Activated T-helper 2 cell treated with anti-CD3 and anti-CD28 coated beads, Interferon-gamma antibody, Interleukin-2, Interleukin-4, amounts not matched to agents 10 μg/mL and 5 μg/mL and 100 μg/mL, durations not matched to agents 14 hours and 24 hours and 36 hours (primary cell): ENCODE measurements at regions not wholly inside any gene's neighbourhood (a gene's known extent, or its start where the extent isn't known, plus 50 kb on each side); places are given as distances from the start of the nearest gene placed in this dataset.

Experiments
- DNase-seq: peaks from one replicate; pipeline ENCODE4 v3.0.0; 2021; ENCODE audit warnings: low spot score
- H3K27ac Mint-ChIP-seq: one replicate; pipeline ENCODE4 v1.8.0; 2021; ENCODE audit warnings: mixed read lengths
- H3K27me3 Mint-ChIP-seq: one replicate; pipeline ENCODE4 v1.8.0; 2021; ENCODE audit warnings: low read depth, mixed read lengths
- H3K36me3 Mint-ChIP-seq: one replicate; pipeline ENCODE4 v1.8.0; 2021; ENCODE audit warnings: low read depth, mixed read lengths
- H3K4me1 Mint-ChIP-seq: one replicate; pipeline ENCODE4 v1.8.0; 2021; ENCODE audit warnings: low read depth, mixed read lengths
- H3K4me3 Mint-ChIP-seq: one replicate; pipeline ENCODE4 v1.8.0; 2021; ENCODE audit warnings: low read depth, mild to moderate bottlenecking, moderate library complexity, mixed read lengths
- H3K9me3 Mint-ChIP-seq: one replicate; pipeline ENCODE4 v1.8.0; 2021; ENCODE audit warnings: mixed read lengths
- intact Hi-C: fragments of 100-400 bp; cut with micrococcal nuclease; formaldehyde crosslinking; loops from one replicate; pipeline ENCODE4 v1.15.1; 2023

GRCh38 chr13:83825676-83826075 lies 56.6 kb downstream of the SLITRK1 start:
- peaks cover 5% of the 10 kb centered on the region for H3K9me3 Mint-ChIP-seq
- no peaks in the 10 kb centered on the region for H3K36me3 Mint-ChIP-seq
- intact Hi-C loops: no loop called here
- no peak overlapping the region for H3K4me3 Mint-ChIP-seq
- no peaks in the 10 kb centered on the region for H3K27me3 Mint-ChIP-seq
- DNase-seq: no peak
- no peak overlapping the region for H3K27ac Mint-ChIP-seq
- no peaks in the 10 kb centered on the region for H3K4me1 Mint-ChIP-seq

- Mint-ChIP-seq H3K27me3 (no peaks in the 10 kb centered on the region), H3K4me3 (no peak overlapping the region), H3K4me1 (no peaks in the 10 kb centered on the region), H3K9me3 (peaks cover 5% of the 10 kb centered on the region), H3K36me3 (no peaks in the 10 kb centered on the region), H3K27ac (no peak overlapping the region)
- intact Hi-C loops: no loop called here
- DNase-seq: no peak
Observed at GRCh38 chr13:83824560-83824959, 57.7 kb downstream of the SLITRK1 start.

- Mint-ChIP-seq H3K4me1 (no peaks in the 10 kb centered on the region), H3K9me3 (peaks cover 5% of the 10 kb centered on the region), H3K27me3 (no peaks in the 10 kb centered on the region), H3K27ac (no peak overlapping the region), H3K36me3 (no peaks in the 10 kb centered on the region), H3K4me3 (no peak overlapping the region)
- DNase-seq: no peak
- intact Hi-C loops: no loop called here
Observed at GRCh38 chr13:83824120-83824519, 58.2 kb downstream of the SLITRK1 start.

GRCh38 chr13:83819611-83820010 lies 62.7 kb downstream of the SLITRK1 start:
- Mint-ChIP-seq H3K27ac (no peak overlapping the region), H3K36me3 (no peaks in the 10 kb centered on the region), H3K9me3 (peaks cover 8% of the 10 kb centered on the region), H3K4me1 (no peaks in the 10 kb centered on the region), H3K4me3 (no peak overlapping the region), H3K27me3 (no peaks in the 10 kb centered on the region)
- intact Hi-C loops: no loop called here
- no peak for DNase-seq

GRCh38 chr13:83819156-83819555 lies 63.1 kb downstream of the SLITRK1 start:
- H3K27me3 Mint-ChIP-seq: no peaks in the 10 kb centered on the region
- intact Hi-C loops: no loop called here
- H3K9me3 Mint-ChIP-seq: peaks cover 8% of the 10 kb centered on the region
- no peaks in the 10 kb centered on the region for H3K4me1 Mint-ChIP-seq
- DNase-seq: no peak
- no peaks in the 10 kb centered on the region for H3K36me3 Mint-ChIP-seq
- no peak overlapping the region for H3K4me3 Mint-ChIP-seq
- no peak overlapping the region for H3K27ac Mint-ChIP-seq

- Mint-ChIP-seq H3K27me3 (no peaks in the 10 kb centered on the region), H3K4me1 (no peaks in the 10 kb centered on the region), H3K9me3 (peaks cover 7% of the 10 kb centered on the region), H3K36me3 (no peaks in the 10 kb centered on the region), H3K4me3 (no peak overlapping the region), H3K27ac (no peak overlapping the region)
- intact Hi-C loops: no loop called here
- no peak for DNase-seq
Observed at GRCh38 chr13:83816081-83816480, 66.2 kb downstream of the SLITRK1 start.

- Mint-ChIP-seq H3K9me3 (peaks cover 7% of the 10 kb centered on the region), H3K36me3 (no peaks in the 10 kb centered on the region), H3K4me1 (no peaks in the 10 kb centered on the region), H3K27ac (no peak overlapping the region), H3K4me3 (no peak overlapping the region), H3K27me3 (no peaks in the 10 kb centered on the region)
- intact Hi-C loops: no loop called here
- DNase-seq: no peak
Observed at GRCh38 chr13:83815598-83815997, 66.7 kb downstream of the SLITRK1 start.

- no peak for DNase-seq
- H3K9me3 Mint-ChIP-seq: peaks cover 3% of the 10 kb centered on the region
- no peak overlapping the region for H3K27ac Mint-ChIP-seq
- no peaks in the 10 kb centered on the region for H3K4me1 Mint-ChIP-seq
- no peaks in the 10 kb centered on the region for H3K27me3 Mint-ChIP-seq
- H3K4me3 Mint-ChIP-seq: no peak overlapping the region
- H3K36me3 Mint-ChIP-seq: no peaks in the 10 kb centered on the region
- intact Hi-C loops: no loop called here
Observed at GRCh38 chr13:83810136-83810535, 72.1 kb downstream of the SLITRK1 start.

GRCh38 chr13:83804356-83804962 lies 77.8 kb downstream of the SLITRK1 start:
- Mint-ChIP-seq H3K27me3 (no peaks in the 10 kb centered on the region), H3K27ac (no peak overlapping the region), H3K4me1 (no peaks in the 10 kb centered on the region), H3K9me3 (peaks cover 4% of the 10 kb centered on the region), H3K4me3 (no peak overlapping the region), H3K36me3 (no peaks in the 10 kb centered on the region)
- intact Hi-C loops: no loop called here
- DNase-seq: no peak

- intact Hi-C loops: no loop called here
- H3K4me3 Mint-ChIP-seq: no peak overlapping the region
- no peak for DNase-seq
- H3K27me3 Mint-ChIP-seq: no peaks in the 10 kb centered on the region
- no peak overlapping the region for H3K27ac Mint-ChIP-seq
- H3K9me3 Mint-ChIP-seq: peaks cover 4% of the 10 kb centered on the region
- no peaks in the 10 kb centered on the region for H3K36me3 Mint-ChIP-seq
- H3K4me1 Mint-ChIP-seq: no peaks in the 10 kb centered on the region
Observed at GRCh38 chr13:83798731-83799130, 83.5 kb downstream of the SLITRK1 start.

- Mint-ChIP-seq H3K36me3 (no peaks in the 10 kb centered on the region), H3K27ac (no peak overlapping the region), H3K27me3 (no peaks in the 10 kb centered on the region), H3K4me1 (no peaks in the 10 kb centered on the region), H3K9me3 (no peaks in the 10 kb centered on the region), H3K4me3 (no peak overlapping the region)
- DNase-seq: no peak
- intact Hi-C loops: no loop called here
Observed at GRCh38 chr13:83796364-83796763, 85.9 kb downstream of the SLITRK1 start.

GRCh38 chr13:83794583-83794982 lies 87.7 kb downstream of the SLITRK1 start:
- Mint-ChIP-seq H3K4me3 (no peak overlapping the region), H3K36me3 (no peaks in the 10 kb centered on the region), H3K27me3 (no peaks in the 10 kb centered on the region), H3K4me1 (no peaks in the 10 kb centered on the region), H3K9me3 (no peaks in the 10 kb centered on the region), H3K27ac (no peak overlapping the region)
- DNase-seq: no peak
- intact Hi-C loops: no loop called here

GRCh38 chr13:83780227-83780626 lies 102.0 kb downstream of the SLITRK1 start:
- Mint-ChIP-seq H3K4me3 (no peak overlapping the region), H3K4me1 (no peaks in the 10 kb centered on the region), H3K9me3 (peaks cover 10% of the 10 kb centered on the region), H3K27ac (no peak overlapping the region), H3K36me3 (no peaks in the 10 kb centered on the region), H3K27me3 (no peaks in the 10 kb centered on the region)
- intact Hi-C loops: no loop called here
- no peak for DNase-seq

GRCh38 chr13:83773961-83774360 lies 108.3 kb downstream of the SLITRK1 start:
- H3K9me3 Mint-ChIP-seq: peaks cover 18% of the 10 kb centered on the region
- intact Hi-C loops: no loop called here
- H3K4me3 Mint-ChIP-seq: no peak overlapping the region
- no peaks in the 10 kb centered on the region for H3K4me1 Mint-ChIP-seq
- H3K27me3 Mint-ChIP-seq: no peaks in the 10 kb centered on the region
- no peaks in the 10 kb centered on the region for H3K36me3 Mint-ChIP-seq
- no peak overlapping the region for H3K27ac Mint-ChIP-seq
- DNase-seq: no peak
